ENCODE measurements at regions not wholly inside any gene's neighbourhood (a gene's known extent, or its start where the extent isn't known, plus 50 kb on each side); places are given as distances from the start of the nearest gene placed in this dataset.

GRCh38 chr5:25995209-25995608, 1043.2 kb downstream of the CDH9 start:
- no peak overlapping the region for H3K4me3 ChIP-seq (ENCODE audit: low read depth, low read length)
- no peak for DNase-seq (ENCODE audit: low read depth)
- TF ChIP-seq, protein P1, sequence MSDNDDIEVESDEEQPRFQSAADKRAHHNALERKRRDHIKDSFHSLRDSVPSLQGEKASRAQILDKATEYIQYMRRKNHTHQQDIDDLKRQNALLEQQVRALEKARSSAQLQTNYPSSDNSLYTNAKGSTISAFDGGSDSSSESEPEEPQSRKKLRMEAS (IDR thresholded peaks at IDR 0.05; ENCODE audit: low read depth, low read length) = no peak
- no peak for TF ChIP-seq CTCF (IDR thresholded peaks at IDR 0.05; ENCODE audit: low read depth, low read length)
- no peak for TF ChIP-seq MYC (IDR thresholded peaks at IDR 0.05; ENCODE audit: low read depth, low read length)
- no peak for TF ChIP-seq POLR2A (IDR thresholded peaks at IDR 0.05; ENCODE audit: extremely low read depth, insufficient read length)

- TF ChIP-seq POLR2A (IDR thresholded peaks at IDR 0.05; ENCODE audit: extremely low read depth, insufficient read length) (no peak), CTCF (IDR thresholded peaks at IDR 0.05; ENCODE audit: low read depth, low read length) (no peak), MYC (IDR thresholded peaks at IDR 0.05; ENCODE audit: low read depth, low read length) (no peak)
- TF ChIP-seq, protein P1 (IDR thresholded peaks at IDR 0.05; ENCODE audit: low read depth, low read length) = no peak
- H3K4me3 ChIP-seq (ENCODE audit: low read depth, low read length) = no peak overlapping the region
- no peak for DNase-seq (ENCODE audit: low read depth)
Observed at GRCh38 chr5:25993701-25994100, 1044.7 kb downstream of the CDH9 start.

GRCh38 chr5:25991639-25992038, 1046.7 kb downstream of the CDH9 start:
- H3K4me3 ChIP-seq (ENCODE audit: low read depth, low read length) = no peak overlapping the region
- DNase-seq (ENCODE audit: low read depth) = no peak
- no peak for TF ChIP-seq MYC (IDR thresholded peaks at IDR 0.05; ENCODE audit: low read depth, low read length)
- TF ChIP-seq, protein P1 (IDR thresholded peaks at IDR 0.05; ENCODE audit: low read depth, low read length) = no peak
- no peak for TF ChIP-seq CTCF (IDR thresholded peaks at IDR 0.05; ENCODE audit: low read depth, low read length)
- TF ChIP-seq POLR2A (IDR thresholded peaks at IDR 0.05; ENCODE audit: extremely low read depth, insufficient read length) = no peak

DNA sequence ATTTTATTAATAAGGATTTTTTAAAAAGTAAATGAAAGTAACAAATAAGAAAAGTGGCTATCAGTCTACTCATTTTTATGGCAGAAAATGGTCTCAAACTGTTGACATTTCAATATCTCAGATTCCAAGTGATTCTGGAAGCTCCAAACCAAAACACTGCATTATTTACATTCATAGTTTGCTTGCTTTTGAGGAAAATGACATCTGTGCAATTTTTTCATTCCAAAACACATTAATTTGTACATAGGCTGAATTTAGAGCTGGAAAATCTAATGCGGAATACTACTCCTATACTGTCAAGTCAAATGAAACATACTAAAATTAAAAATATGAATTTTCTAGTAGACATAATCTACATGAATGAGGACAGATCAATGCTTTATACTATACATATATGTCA, 1047.6 kb downstream of the CDH9 start:
- no peak overlapping the region for H3K4me3 ChIP-seq (ENCODE audit: low read depth, low read length)
- TF ChIP-seq, protein P1 (IDR thresholded peaks at IDR 0.05; ENCODE audit: low read depth, low read length) = no peak
- TF ChIP-seq MYC (IDR thresholded peaks at IDR 0.05; ENCODE audit: low read depth, low read length) (no peak), CTCF (IDR thresholded peaks at IDR 0.05; ENCODE audit: low read depth, low read length) (no peak), POLR2A (IDR thresholded peaks at IDR 0.05; ENCODE audit: extremely low read depth, insufficient read length) (no peak)
- DNase-seq (ENCODE audit: low read depth) = no peak

GRCh38 chr5:25979086-25979485, 1059.3 kb downstream of the CDH9 start:
- TF ChIP-seq CTCF (IDR thresholded peaks at IDR 0.05; ENCODE audit: low read depth, low read length) (no peak), POLR2A (IDR thresholded peaks at IDR 0.05; ENCODE audit: extremely low read depth, insufficient read length) (no peak), MYC (IDR thresholded peaks at IDR 0.05; ENCODE audit: low read depth, low read length) (no peak)
- TF ChIP-seq, protein P1 (IDR thresholded peaks at IDR 0.05; ENCODE audit: low read depth, low read length) = no peak
- no peak for DNase-seq (ENCODE audit: low read depth)
- H3K4me3 ChIP-seq (ENCODE audit: low read depth, low read length) = no peak overlapping the region

DNA sequence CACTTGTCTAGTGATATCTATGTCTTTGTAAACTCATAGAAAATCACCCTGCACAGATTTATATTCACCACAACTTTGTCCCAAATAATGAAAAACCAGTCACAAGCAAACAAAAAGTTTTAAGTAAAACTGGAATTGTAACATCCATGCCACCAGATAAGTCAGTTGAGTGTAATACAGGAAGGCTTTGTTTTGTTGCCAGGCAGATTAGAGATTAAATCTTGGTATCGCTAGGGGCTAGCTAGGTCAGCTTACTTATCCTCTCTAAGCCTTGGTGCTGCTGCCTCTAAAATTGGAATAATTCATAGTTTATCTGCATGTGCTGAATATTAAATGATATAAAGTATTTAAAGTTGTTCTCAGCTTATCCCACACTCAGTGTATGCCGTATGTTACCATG, 1062.5 kb downstream of the CDH9 start:
- no peak for DNase-seq (ENCODE audit: low read depth)
- TF ChIP-seq, protein P1 (IDR thresholded peaks at IDR 0.05; ENCODE audit: low read depth, low read length) = no peak
- TF ChIP-seq POLR2A (IDR thresholded peaks at IDR 0.05; ENCODE audit: extremely low read depth, insufficient read length) (no peak), MYC (IDR thresholded peaks at IDR 0.05; ENCODE audit: low read depth, low read length) (no peak), CTCF (IDR thresholded peaks at IDR 0.05; ENCODE audit: low read depth, low read length) (no peak)
- H3K4me3 ChIP-seq (ENCODE audit: low read depth, low read length) = no peak overlapping the region

All from NB4 (cell line).